ENCODE measurements at regions not wholly inside any gene's neighbourhood (a gene's known extent, or its start where the extent isn't known, plus 50 kb on each side); places are given as distances from the start of the nearest gene placed in this dataset.

DNA sequence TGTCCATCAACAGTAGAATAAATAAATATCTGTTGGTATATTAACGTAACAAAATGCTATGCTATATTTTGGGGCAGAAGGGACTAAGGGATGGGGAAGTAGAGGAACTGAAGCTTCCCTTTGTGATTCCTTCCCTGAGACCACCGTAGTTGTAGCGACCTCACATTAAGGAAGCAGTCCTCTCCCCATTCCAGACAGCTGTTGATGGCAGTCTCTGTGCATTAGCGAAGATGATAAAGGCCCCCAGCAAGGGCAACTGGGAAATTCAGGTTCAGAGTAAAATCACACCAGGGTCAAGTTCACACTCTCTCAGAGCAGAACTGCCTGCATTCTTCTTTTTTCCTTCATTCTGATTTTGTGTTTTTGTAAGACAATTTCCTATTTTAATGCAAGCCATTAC is 259.0 kb downstream of the MEX3B start:
- no peak overlapping the region for H4K12ac ChIP-seq (ENCODE audit: low read depth, low read length)
- DNase-seq: no peak
- no peak overlapping the region for H3K23ac ChIP-seq (ENCODE audit: low read length)
- H3K9me3 ChIP-seq (ENCODE audit: insufficient read depth, low read depth, low read length): no peaks in the 10 kb centered on the region
- no peaks in the 10 kb centered on the region for H3K79me1 ChIP-seq (ENCODE audit: low read length)
- no peaks in the 10 kb centered on the region for H3K4me1 ChIP-seq (ENCODE audit: control insufficient read depth in 1 of 2, insufficient read depth in 2 of 2, low read length in 2 of 2)
- no peak overlapping the region for H3K27ac ChIP-seq (ENCODE audit: low read depth, low read length)
- no peak overlapping the region for H3K4me2 ChIP-seq (ENCODE audit: low read length)
- no CpG with 5 or more reads among the region's 4 CpGs for whole genome bisulfite sequencing (ENCODE audit: extremely low coverage, insufficient coverage, insufficient read length)
- H2BK12ac ChIP-seq (ENCODE audit: low read length): no peak overlapping the region
- no peak overlapping the region for H3K18ac ChIP-seq (ENCODE audit: low read length)
- no peaks in the 10 kb centered on the region for H3K36me3 ChIP-seq (ENCODE audit: control insufficient read depth in 1 of 2, insufficient read depth in 2 of 2, low read length in 2 of 2)
- H4K91ac ChIP-seq (ENCODE audit: low read depth, low read length): no peak overlapping the region
- no peak overlapping the region for H2BK120ac ChIP-seq (ENCODE audit: insufficient read depth, low read length, poor library complexity)
- no peak overlapping the region for H3K14ac ChIP-seq (ENCODE audit: low read length)
- no peaks in the 10 kb centered on the region for H3K27me3 ChIP-seq (ENCODE audit: insufficient read depth, low read length)
- H2BK5ac ChIP-seq (ENCODE audit: low read depth, low read length, poor library complexity): no peak overlapping the region
- no peak overlapping the region for H3K4ac ChIP-seq (ENCODE audit: low read depth, low read length)
- no peak overlapping the region for H2AFZ ChIP-seq (ENCODE audit: insufficient read depth, low read length, poor library complexity)
- H4K8ac ChIP-seq (ENCODE audit: low read depth, low read length): no peak overlapping the region
- H3K4me3 ChIP-seq (ENCODE audit: low read depth, low read length): no peak overlapping the region
- no peaks in the 10 kb centered on the region for H3K79me2 ChIP-seq (ENCODE audit: control insufficient read depth, insufficient read depth, low read length, poor library complexity)
- no peak overlapping the region for H2AK5ac ChIP-seq (ENCODE audit: low read length)
- H3K9ac ChIP-seq (ENCODE audit: low read length): no peak overlapping the region

DNA sequence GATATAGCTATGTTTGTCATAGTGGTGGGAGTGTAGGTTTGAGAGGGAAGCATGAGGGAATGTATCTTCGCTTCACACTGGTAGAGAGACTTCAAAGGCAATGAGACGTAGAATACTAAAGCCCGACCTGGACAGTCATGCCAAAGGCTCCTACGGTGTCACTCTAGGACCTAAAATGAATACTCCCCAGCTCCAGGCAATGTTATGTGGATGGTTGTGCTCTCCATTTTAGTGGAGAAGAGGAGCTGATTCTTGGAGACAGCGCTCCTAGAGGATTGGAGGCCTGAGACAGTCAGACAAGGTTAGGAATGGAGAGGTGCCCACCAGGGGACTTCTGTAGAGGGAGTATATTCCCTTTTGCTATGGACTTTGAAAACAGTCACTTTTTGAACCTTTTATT is 260.1 kb downstream of the MEX3B start:
- Histone ChIP-seq H3K9me3 (ENCODE audit: insufficient read depth, low read depth, low read length) (no peaks in the 10 kb centered on the region), H2BK120ac (ENCODE audit: insufficient read depth, low read length, poor library complexity) (no peak overlapping the region), H3K79me1 (ENCODE audit: low read length) (no peaks in the 10 kb centered on the region), H4K8ac (ENCODE audit: low read depth, low read length) (no peak overlapping the region), H3K18ac (ENCODE audit: low read length) (no peak overlapping the region), H3K27me3 (ENCODE audit: insufficient read depth, low read length) (no peaks in the 10 kb centered on the region), H3K4me1 (ENCODE audit: control insufficient read depth in 1 of 2, insufficient read depth in 2 of 2, low read length in 2 of 2) (no peaks in the 10 kb centered on the region), H2AFZ (ENCODE audit: insufficient read depth, low read length, poor library complexity) (no peak overlapping the region), H2BK5ac (ENCODE audit: low read depth, low read length, poor library complexity) (no peak overlapping the region), H3K23ac (ENCODE audit: low read length) (no peak overlapping the region), H3K79me2 (ENCODE audit: control insufficient read depth, insufficient read depth, low read length, poor library complexity) (no peaks in the 10 kb centered on the region), H3K4me3 (ENCODE audit: low read depth, low read length) (no peak overlapping the region), H2AK5ac (ENCODE audit: low read length) (no peak overlapping the region), H3K4me2 (ENCODE audit: low read length) (no peak overlapping the region), H2BK12ac (ENCODE audit: low read length) (no peak overlapping the region), H3K27ac (ENCODE audit: low read depth, low read length) (no peak overlapping the region), H3K4ac (ENCODE audit: low read depth, low read length) (no peak overlapping the region), H3K9ac (ENCODE audit: low read length) (no peak overlapping the region), H4K12ac (ENCODE audit: low read depth, low read length) (no peak overlapping the region), H4K91ac (ENCODE audit: low read depth, low read length) (no peak overlapping the region), H3K36me3 (ENCODE audit: control insufficient read depth in 1 of 2, insufficient read depth in 2 of 2, low read length in 2 of 2) (no peaks in the 10 kb centered on the region), H3K14ac (ENCODE audit: low read length) (no peak overlapping the region)
- peak; percentile 56 to 68 for DNase-seq
- WGBS (ENCODE audit: extremely low coverage, insufficient coverage, insufficient read length): no CpG with 5 or more reads among the region's 5 CpGs

DNA sequence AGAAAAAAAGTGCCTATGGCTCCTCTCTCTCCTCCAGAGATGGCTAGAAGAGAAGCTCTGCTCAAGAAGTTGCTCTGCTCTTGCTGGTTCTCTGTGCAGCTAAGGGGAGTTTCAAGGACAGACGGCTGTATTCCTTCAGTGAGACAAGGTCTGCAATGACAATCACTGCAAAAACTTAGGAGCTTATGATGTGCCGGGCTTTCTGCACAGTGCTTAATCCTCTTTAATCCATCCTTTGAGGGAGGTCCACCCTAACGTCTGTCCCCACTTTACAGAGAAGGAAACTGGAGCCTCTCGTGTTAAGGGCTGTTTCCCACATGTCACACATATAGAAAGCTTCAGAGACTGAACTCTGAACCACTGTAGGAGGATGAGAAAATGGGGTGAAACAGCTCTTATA is 260.6 kb downstream of the MEX3B start:
- Histone ChIP-seq H3K27ac (ENCODE audit: low read depth, low read length) (no peak overlapping the region), H3K18ac (ENCODE audit: low read length) (no peak overlapping the region), H3K9ac (ENCODE audit: low read length) (no peak overlapping the region), H2AK5ac (ENCODE audit: low read length) (no peak overlapping the region), H3K36me3 (ENCODE audit: control insufficient read depth in 1 of 2, insufficient read depth in 2 of 2, low read length in 2 of 2) (no peaks in the 10 kb centered on the region), H3K23ac (ENCODE audit: low read length) (no peak overlapping the region), H2BK5ac (ENCODE audit: low read depth, low read length, poor library complexity) (no peak overlapping the region), H3K79me1 (ENCODE audit: low read length) (no peaks in the 10 kb centered on the region), H3K4me1 (ENCODE audit: control insufficient read depth in 1 of 2, insufficient read depth in 2 of 2, low read length in 2 of 2) (no peaks in the 10 kb centered on the region), H4K91ac (ENCODE audit: low read depth, low read length) (no peak overlapping the region), H2BK120ac (ENCODE audit: insufficient read depth, low read length, poor library complexity) (no peak overlapping the region), H3K27me3 (ENCODE audit: insufficient read depth, low read length) (no peaks in the 10 kb centered on the region), H3K4me2 (ENCODE audit: low read length) (no peak overlapping the region), H4K8ac (ENCODE audit: low read depth, low read length) (no peak overlapping the region), H3K79me2 (ENCODE audit: control insufficient read depth, insufficient read depth, low read length, poor library complexity) (no peaks in the 10 kb centered on the region), H3K4me3 (ENCODE audit: low read depth, low read length) (no peak overlapping the region), H4K12ac (ENCODE audit: low read depth, low read length) (no peak overlapping the region), H3K14ac (ENCODE audit: low read length) (no peak overlapping the region), H2BK12ac (ENCODE audit: low read length) (no peak overlapping the region), H2AFZ (ENCODE audit: insufficient read depth, low read length, poor library complexity) (no peak overlapping the region), H3K4ac (ENCODE audit: low read depth, low read length) (no peak overlapping the region), H3K9me3 (ENCODE audit: insufficient read depth, low read depth, low read length) (no peaks in the 10 kb centered on the region)
- WGBS (ENCODE audit: extremely low coverage, insufficient coverage, insufficient read length): no CpG with 5 or more reads among the region's 4 CpGs
- no peak for DNase-seq

DNA sequence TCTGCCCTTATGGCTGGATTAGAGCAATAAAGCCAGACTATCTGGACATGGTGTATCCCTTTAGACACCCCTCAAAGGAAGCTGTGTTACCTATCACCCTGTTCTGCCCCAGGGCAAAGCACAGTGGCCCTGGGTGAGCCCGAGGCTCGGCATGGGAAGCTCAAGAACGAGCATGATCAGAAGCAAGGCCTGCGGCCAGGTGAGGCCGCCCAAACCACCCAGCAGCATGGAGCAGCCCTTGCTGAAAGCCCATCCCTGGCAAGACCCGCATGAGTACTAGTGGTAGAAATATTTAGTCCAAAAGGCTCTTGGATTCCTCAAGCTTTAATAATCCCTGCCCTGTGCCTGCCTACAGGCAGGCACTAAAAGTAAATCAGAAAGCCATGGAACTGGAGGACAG is 261.1 kb downstream of the MEX3B start:
- Histone ChIP-seq H3K4me3 (ENCODE audit: low read depth, low read length) (no peak overlapping the region), H2AFZ (ENCODE audit: insufficient read depth, low read length, poor library complexity) (no peak overlapping the region), H3K4me1 (ENCODE audit: control insufficient read depth in 1 of 2, insufficient read depth in 2 of 2, low read length in 2 of 2) (no peaks in the 10 kb centered on the region), H2BK120ac (ENCODE audit: insufficient read depth, low read length, poor library complexity) (no peak overlapping the region), H3K4me2 (ENCODE audit: low read length) (no peak overlapping the region), H3K36me3 (ENCODE audit: control insufficient read depth in 1 of 2, insufficient read depth in 2 of 2, low read length in 2 of 2) (no peaks in the 10 kb centered on the region), H2AK5ac (ENCODE audit: low read length) (no peak overlapping the region), H2BK12ac (ENCODE audit: low read length) (no peak overlapping the region), H4K12ac (ENCODE audit: low read depth, low read length) (no peak overlapping the region), H3K14ac (ENCODE audit: low read length) (no peak overlapping the region), H4K8ac (ENCODE audit: low read depth, low read length) (no peak overlapping the region), H3K27ac (ENCODE audit: low read depth, low read length) (no peak overlapping the region), H3K9me3 (ENCODE audit: insufficient read depth, low read depth, low read length) (no peaks in the 10 kb centered on the region), H3K18ac (ENCODE audit: low read length) (no peak overlapping the region), H2BK5ac (ENCODE audit: low read depth, low read length, poor library complexity) (no peak overlapping the region), H3K4ac (ENCODE audit: low read depth, low read length) (no peak overlapping the region), H3K9ac (ENCODE audit: low read length) (no peak overlapping the region), H3K79me2 (ENCODE audit: control insufficient read depth, insufficient read depth, low read length, poor library complexity) (no peaks in the 10 kb centered on the region), H3K79me1 (ENCODE audit: low read length) (no peaks in the 10 kb centered on the region), H3K23ac (ENCODE audit: low read length) (no peak overlapping the region), H4K91ac (ENCODE audit: low read depth, low read length) (no peak overlapping the region), H3K27me3 (ENCODE audit: insufficient read depth, low read length) (no peaks in the 10 kb centered on the region)
- no CpG with 5 or more reads among the region's 6 CpGs for WGBS (ENCODE audit: extremely low coverage, insufficient coverage, insufficient read length)
- DNase-seq: peak; percentile 98 to 99
